Testis (tissue), 2 donors: ENCODE measurements at regions not wholly inside any gene's neighbourhood (a gene's known extent, or its start where the extent isn't known, plus 50 kb on each side); places are given as distances from the start of the nearest gene placed in this dataset.

ENCODE experiments used
- DNase-seq: peaks from one replicate; pipeline ENCODE4 v3.0.0-alpha.2; 2019
- H3K27ac ChIP-seq, 2 donors: fragments of 200-600 bp; sonication (generic); one replicate each; pipeline ENCODE4 v1.5.1; 2019
- H3K27me3 ChIP-seq: fragments of 200-600 bp; sonication (generic); one replicate; pipeline ENCODE4 v1.5.1; 2019
- H3K36me3 ChIP-seq: fragments of 200-600 bp; sonication (generic); one replicate; pipeline ENCODE4 v1.5.1; 2017; ENCODE audit warnings: low read depth; ENCODE audit errors: missing control alignments
- H3K4me1 ChIP-seq: fragments of 200-600 bp; sonication (generic); one replicate; pipeline ENCODE4 v1.5.1; 2019
- H3K4me3 ChIP-seq, 2 donors: fragments of 200-600 bp; sonication (generic); one replicate each; pipeline ENCODE4 v1.5.1; 2017 to 2019
- H3K9me3 ChIP-seq: fragments of 200-600 bp; sonication (generic); one replicate; pipeline ENCODE4 v1.5.1; 2017
- CTCF ChIP-seq, 3 experiments: fragments of 450-650 bp in 2 of 3; fragments of 200-600 bp in 1 of 3; sonication (generic) in 1 of 3; IDR thresholded peaks; one replicate each; pipeline ENCODE4 v1.5.1; 2016 to 2019; ENCODE audit warnings: antibody characterized with exemption in 3 of 3, mild to moderate bottlenecking in 2 of 3, moderate library complexity in 1 of 3
- POLR2A ChIP-seq: fragments of 450-650 bp; IDR thresholded peaks from one replicate; pipeline ENCODE4 v1.6.1; 2017; ENCODE audit warnings: antibody characterized with exemption, mild to moderate bottlenecking, moderate library complexity
- WGBS, 2 donors: methylation state at CpG; one replicate each; pipeline ENCODE4 v1.1.5; 2018; 5-methylcytosine and 5-hydroxymethylcytosine counted together
- intact Hi-C: fragments of 100-400 bp; cut with DNase I; formaldehyde crosslinking; loops from one replicate; pipeline ENCODE4 v1.15.1; 2023; ENCODE audit warnings: low total_unique reads

GRCh38 chr6:100283285-100283684 lies 181.4 kb downstream of the SIM1 start:
- H3K27ac ChIP-seq = no peak overlapping the region
- no peaks in the 10 kb centered on the region for H3K36me3 ChIP-seq
- intact Hi-C loops = no loop called here
- H3K9me3 ChIP-seq = no peaks in the 10 kb centered on the region
- H3K4me3 ChIP-seq = no peak overlapping the region
- TF ChIP-seq CTCF (IDR thresholded peaks at IDR 0.05) (no peak), POLR2A (no peak)
- DNase-seq = no peak
- H3K4me1 ChIP-seq = no peaks in the 10 kb centered on the region
- no peaks in the 10 kb centered on the region for H3K27me3 ChIP-seq

GRCh38 chr6:100281471-100281901 lies 183.2 kb downstream of the SIM1 start:
- DNase-seq = no peak
- peak overlapping the region in 1 of 2 donors; percentile 15 for H3K4me3 ChIP-seq
- no peaks in the 10 kb centered on the region for H3K36me3 ChIP-seq
- 11 to 14% methylated on average over 6 to 16 of the region's 17 CpGs for WGBS, 2 donors
- H3K27me3 ChIP-seq = no peaks in the 10 kb centered on the region
- no peak overlapping the region for H3K27ac ChIP-seq
- no peaks in the 10 kb centered on the region for H3K4me1 ChIP-seq
- TF ChIP-seq POLR2A (no peak), CTCF (IDR thresholded peaks at IDR 0.05) (no peak)
- H3K9me3 ChIP-seq = no peaks in the 10 kb centered on the region
- intact Hi-C loops = no loop called here

GRCh38 chr6:100276311-100277057 lies 188.2 kb downstream of the SIM1 start:
- Histone ChIP-seq H3K4me1 (no peaks in the 10 kb centered on the region), H3K4me3 (no peak overlapping the region), H3K27me3 (no peaks in the 10 kb centered on the region), H3K9me3 (no peaks in the 10 kb centered on the region), H3K36me3 (no peaks in the 10 kb centered on the region), H3K27ac (no peak overlapping the region)
- no peak for DNase-seq
- intact Hi-C loops = no loop called here
- WGBS, 2 donors = 93 to 96% methylated on average over 3 of the region's 3 CpGs
- TF ChIP-seq CTCF (IDR thresholded peaks at IDR 0.05) = no peak

- no peak for DNase-seq
These were observed 190.6 kb downstream of the SIM1 start for GRCh38 chr6:100274147-100274546.

More at GRCh38 chr6:100274147-100274546, 190.6 kb downstream of the SIM1 start:
- intact Hi-C loops = no loop called here
- Histone ChIP-seq H3K4me3 (no peak overlapping the region), H3K4me1 (no peaks in the 10 kb centered on the region), H3K36me3 (no peaks in the 10 kb centered on the region), H3K27ac (no peak overlapping the region), H3K9me3 (no peaks in the 10 kb centered on the region), H3K27me3 (no peaks in the 10 kb centered on the region)
- TF ChIP-seq CTCF (IDR thresholded peaks at IDR 0.05) (no peak), POLR2A (no peak)
- WGBS, 2 donors = 92 to 96% methylated on average over 1 of the region's 1 CpG
